Caco-2 (cell line): ENCODE measurements at regions not wholly inside any gene's neighbourhood (a gene's known extent, or its start where the extent isn't known, plus 50 kb on each side); places are given as distances from the start of the nearest gene placed in this dataset.

Source experiments
- BruUV-seq: library from RNA; stranded (reverse); fragments of 400-500 nt; replicated peaks from 2 replicates; lab custom pipeline; 2021; lab: Mats Ljungman, UMichigan
- CTCF ChIA-PET: fragments of 300-600 bp; sonication (Branson Sonifier 250); formaldehyde crosslinking; loops from one replicate; lab custom pipeline; 2022; ENCODE audit warnings: antibody characterized with exemption; lab: Charles Lee
- POLR2A ChIA-PET: fragments of 300-600 bp; sonication (Branson Sonifier 250); formaldehyde crosslinking; loops from one replicate; lab custom pipeline; 2022; ENCODE audit warnings: antibody characterized with exemption; lab: Charles Lee
- DNase-seq, 2 experiments: peaks; one replicate each; pipeline versions ENCODE4 v3.0.0 to v3.0.0-alpha.2; 2020 to 2022
- H3K27me3 ChIP-seq: replicated peaks from 2 replicates; pipeline ENCODE4 v1.6.0; 2011; ENCODE audit warnings: low read length; ENCODE audit not compliant: control insufficient read depth, insufficient read depth
- H3K36me3 ChIP-seq: 2 replicates; pipeline ENCODE4 v1.5.1; 2011; ENCODE audit warnings: low read length; ENCODE audit not compliant: control insufficient read depth, insufficient read depth
- H3K4me1 ChIP-seq: fragments of 250-450 bp; sonication (Bioruptor Pico); 2 replicates; pipeline ENCODE4 v1.5.1; 2020; ENCODE audit warnings: mild to moderate bottlenecking
- H3K4me3 ChIP-seq: 2 replicates; pipeline ENCODE4 v1.5.1; 2011; ENCODE audit warnings: low read depth, mild to moderate bottlenecking, control low read depth, low read length
- H3K9me3 ChIP-seq: fragments of 250-450 bp; sonication (Bioruptor Pico); 2 replicates; pipeline ENCODE4 v1.5.1; 2020; ENCODE audit warnings: mild to moderate bottlenecking, moderate library complexity
- H3K27ac Mint-ChIP-seq: one replicate; pipeline ENCODE4 v1.8.0; 2022; ENCODE audit warnings: mixed read lengths; ENCODE audit not compliant: unreplicated experiment
- H3K27me3 Mint-ChIP-seq: one replicate; pipeline ENCODE4 v1.8.0; 2022; ENCODE audit warnings: mixed read lengths; ENCODE audit not compliant: insufficient read depth, unreplicated experiment
- H3K36me3 Mint-ChIP-seq: one replicate; pipeline ENCODE4 v1.8.0; 2022; ENCODE audit warnings: mild to moderate bottlenecking, mixed read lengths; ENCODE audit not compliant: insufficient read depth, unreplicated experiment
- H3K4me1 Mint-ChIP-seq: one replicate; pipeline ENCODE4 v1.8.0; 2022; ENCODE audit warnings: low read depth, mixed read lengths; ENCODE audit not compliant: unreplicated experiment
- H3K4me3 Mint-ChIP-seq: one replicate; pipeline ENCODE4 v1.8.0; 2022; ENCODE audit warnings: mild to moderate bottlenecking, moderate library complexity, mixed read lengths; ENCODE audit not compliant: unreplicated experiment
- H3K9me3 Mint-ChIP-seq: one replicate; pipeline ENCODE4 v1.8.0; 2022; ENCODE audit warnings: mixed read lengths; ENCODE audit not compliant: unreplicated experiment
- CTCF ChIP-seq, 2 experiments: fragments of 200-600 bp in 1 of 2; IDR thresholded peaks; 1 replicate in 1 of 2; 2 replicates in 1 of 2; pipeline versions ENCODE4 v1.5.1 to v1.8.0; 2011 to 2022; ENCODE audit warnings: antibody characterized with exemption in 1 of 2, control low read depth in 1 of 2, inconsistent platforms in 1 of 2, low read depth in 1 of 2, low read length in 1 of 2, mild to moderate bottlenecking in 1 of 2, moderate library complexity in 1 of 2; ENCODE audit not compliant: insufficient read depth in 1 of 2, severe bottlenecking in 1 of 2, unreplicated experiment in 1 of 2
- intact Hi-C: fragments of 100-400 bp; cut with micrococcal nuclease; formaldehyde crosslinking; loops from one replicate; pipeline ENCODE4 v1.10.0; 2022; ENCODE audit not compliant: unreplicated experiment

- H3K4me3 ChIP-seq: no peak overlapping the region
- no peaks in the 10 kb centered on the region for H3K27me3 ChIP-seq
- peak; percentile 25 to 36 for TF ChIP-seq CTCF (IDR thresholded peaks at IDR 0.05; ENCODE audit: insufficient read depth in 1 of 2, low read depth in 1 of 2, low read length in 1 of 2, severe bottlenecking in 1 of 2, unreplicated experiment in 1 of 2)
- H3K4me3 Mint-ChIP-seq: no peak overlapping the region
- no peaks in the 10 kb centered on the region for H3K4me1 ChIP-seq
- DNase-seq: peak in 1 of 2 experiments; percentile 34
- BruUV-seq: no TSS peak
- ChIA-PET POLR2A (interaction anchor here (0.7 kb wide), 1 partner anchor 21 kb away, joined by 3 read pairs; no protein-coding TSS in a partner anchor), CTCF (no interaction called here)
- H3K9me3 ChIP-seq: no peaks in the 10 kb centered on the region; the same call in 1 of the 2 replicates
- H3K27ac Mint-ChIP-seq: no peak overlapping the region
- H3K27me3 Mint-ChIP-seq: no peaks in the 10 kb centered on the region
- peaks cover 24% of the 10 kb centered on the region for H3K9me3 Mint-ChIP-seq
- H3K36me3 Mint-ChIP-seq: no peaks in the 10 kb centered on the region
- no peaks in the 10 kb centered on the region for H3K36me3 ChIP-seq
- intact Hi-C loops: loop anchor here (1.0 kb wide), 1 partner anchor 404 kb away; no protein-coding TSS in a partner anchor
- no peaks in the 10 kb centered on the region for H3K4me1 Mint-ChIP-seq
Measured at GRCh38 chr5:106843812-106844416, 826.8 kb downstream of the EFNA5 start.

GRCh38 chr5:106833517-106833916 is 837.2 kb downstream of the EFNA5 start:
- no peak for TF ChIP-seq CTCF (IDR thresholded peaks at IDR 0.05; ENCODE audit: insufficient read depth in 1 of 2, low read depth in 1 of 2, low read length in 1 of 2, severe bottlenecking in 1 of 2, unreplicated experiment in 1 of 2)
- H3K36me3 ChIP-seq: no peaks in the 10 kb centered on the region
- Mint-ChIP-seq H3K9me3 (no peaks in the 10 kb centered on the region), H3K27ac (no peak overlapping the region), H3K4me3 (no peak overlapping the region), H3K4me1 (no peaks in the 10 kb centered on the region), H3K36me3 (no peaks in the 10 kb centered on the region), H3K27me3 (no peaks in the 10 kb centered on the region)
- H3K4me3 ChIP-seq: no peak overlapping the region
- no peaks in the 10 kb centered on the region for H3K4me1 ChIP-seq
- no peak for DNase-seq
- intact Hi-C loops: no loop called here
- POLR2A ChIA-PET: no interaction called here
- H3K9me3 ChIP-seq: no peaks in the 10 kb centered on the region
- no TSS peak for BruUV-seq
- CTCF ChIA-PET: no interaction called here
- H3K27me3 ChIP-seq: no peaks in the 10 kb centered on the region

- no peaks in the 10 kb centered on the region for H3K4me1 Mint-ChIP-seq
- no peaks in the 10 kb centered on the region for H3K27me3 Mint-ChIP-seq
- Histone ChIP-seq H3K4me3 (no peak overlapping the region), H3K36me3 (no peaks in the 10 kb centered on the region), H3K27me3 (no peaks in the 10 kb centered on the region), H3K9me3 (no peaks in the 10 kb centered on the region), H3K4me1 (peaks cover 12% of the 10 kb centered on the region; the same call in 1 of the 2 replicates)
- intact Hi-C loops: no loop called here
- TF ChIP-seq CTCF (IDR thresholded peaks at IDR 0.05; ENCODE audit: insufficient read depth in 1 of 2, low read depth in 1 of 2, low read length in 1 of 2, severe bottlenecking in 1 of 2, unreplicated experiment in 1 of 2): no peak
- H3K9me3 Mint-ChIP-seq: no peaks in the 10 kb centered on the region
- ChIA-PET CTCF (no interaction called here), POLR2A (no interaction called here)
- H3K36me3 Mint-ChIP-seq: no peaks in the 10 kb centered on the region
- no peak for DNase-seq
- no TSS peak for BruUV-seq
- H3K4me3 Mint-ChIP-seq: no peak overlapping the region
- H3K27ac Mint-ChIP-seq: no peak overlapping the region
Measured at GRCh38 chr5:106827061-106827460, 843.7 kb downstream of the EFNA5 start.
